ENCODE measurements at regions not wholly inside any gene's neighbourhood (a gene's known extent, or its start where the extent isn't known, plus 50 kb on each side); places are given as distances from the start of the nearest gene placed in this dataset.

DNA sequence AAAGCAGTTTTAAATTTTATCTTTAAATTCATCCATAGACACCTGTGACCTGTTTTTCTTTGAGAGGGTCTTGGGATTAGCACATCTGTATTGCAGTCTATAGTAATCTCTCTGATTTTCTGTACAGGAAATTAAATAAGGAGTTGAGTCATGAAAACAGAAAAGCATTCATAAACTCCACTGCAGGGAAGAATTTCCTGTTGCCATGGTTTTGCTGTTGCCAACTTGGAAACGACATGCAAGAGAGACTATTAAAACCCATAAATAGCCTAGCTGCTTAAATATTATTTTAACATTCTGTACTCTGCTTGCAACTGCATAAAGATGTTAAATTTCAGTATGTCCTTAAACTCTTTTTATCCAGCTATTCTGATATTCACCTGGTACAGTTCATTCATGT is 281.0 kb upstream of the RGS6 start:
- no peak for DNase-seq

DNA sequence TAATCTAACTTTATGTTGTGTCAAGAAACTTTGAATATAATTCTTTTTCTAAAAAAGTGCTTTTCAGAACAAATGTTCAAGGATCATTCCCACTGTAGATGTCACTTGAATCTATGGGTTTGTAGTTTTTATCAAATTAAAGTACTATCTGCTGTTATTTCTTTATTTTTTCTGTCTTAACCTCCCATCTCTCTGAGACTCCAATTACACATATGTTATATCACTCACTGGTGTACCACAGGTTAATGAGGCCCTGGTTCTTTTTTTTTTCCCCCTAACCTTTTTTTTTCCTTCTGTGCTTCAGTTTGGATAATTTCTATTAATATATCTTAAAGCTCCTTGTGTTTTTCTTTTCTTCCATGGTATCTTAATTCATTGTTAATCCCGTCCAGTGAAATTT is 279.9 kb upstream of the RGS6 start:
- no peak for DNase-seq

DNA sequence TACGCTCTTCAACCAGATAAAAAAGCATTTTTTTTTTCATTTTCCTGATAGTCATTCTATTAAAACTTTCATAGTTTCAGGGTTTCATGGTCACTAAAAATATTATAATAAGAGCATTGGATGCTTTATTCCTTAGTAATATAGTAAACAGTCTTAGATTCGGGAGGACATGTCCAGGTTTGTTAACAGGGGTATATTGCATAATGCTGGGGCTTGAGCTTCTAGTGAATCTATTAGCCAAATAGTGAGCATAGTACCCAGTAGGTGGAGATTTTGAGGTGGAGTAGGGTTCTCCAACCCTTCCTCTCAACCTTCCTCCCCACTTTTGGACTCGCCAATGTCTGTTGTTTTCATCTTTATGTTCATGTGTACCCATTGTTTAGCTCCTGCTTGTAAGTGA is 277.4 kb upstream of the RGS6 start:
- no peak for DNase-seq

DNA sequence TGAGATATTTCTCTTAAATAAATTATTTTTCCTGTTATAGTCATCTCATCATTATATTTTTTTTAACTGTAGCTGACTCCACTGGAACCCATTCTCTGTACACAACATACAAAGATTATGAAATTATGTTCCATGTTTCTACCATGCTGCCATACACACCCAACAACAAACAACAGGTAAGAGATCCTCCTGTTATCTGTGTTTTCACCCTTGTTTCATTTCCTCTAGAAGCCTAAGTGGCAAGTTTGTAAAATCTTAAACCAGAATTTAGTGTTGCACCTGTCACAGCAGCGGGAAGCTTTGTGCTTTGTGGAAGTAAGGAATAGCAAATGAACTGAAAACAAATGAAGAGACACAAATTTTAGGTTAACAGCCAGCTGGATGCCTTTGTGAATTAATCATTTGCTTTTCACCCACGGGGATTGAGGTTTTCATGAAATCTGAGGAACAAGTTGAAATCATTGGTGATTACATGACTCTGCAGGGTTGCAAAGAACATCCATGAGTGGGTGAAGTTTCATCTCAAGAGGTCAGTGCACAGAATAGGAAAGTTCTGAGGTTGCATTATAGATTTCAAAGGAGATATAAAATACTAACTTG is 273.9 kb upstream of the RGS6 start:
- DNase-seq = no peak

DNA sequence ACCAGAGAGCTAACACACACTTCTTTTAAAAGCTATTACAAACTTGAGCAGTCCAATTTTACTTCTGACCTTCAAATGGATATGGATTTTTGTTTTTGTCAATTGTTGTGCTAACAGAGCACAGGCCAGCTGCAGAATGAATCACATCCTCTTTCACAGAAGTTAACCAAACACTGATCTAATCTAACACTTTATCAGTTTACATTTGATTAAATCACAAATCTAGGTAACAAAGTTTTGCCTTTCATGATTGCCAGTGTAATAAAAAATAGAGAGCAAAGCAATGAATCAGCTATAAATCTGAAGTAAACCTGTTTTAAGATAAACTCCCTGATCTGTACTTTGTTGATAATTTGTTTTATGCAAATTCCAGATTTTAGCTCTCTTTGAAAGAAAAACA is 273.1 kb upstream of the RGS6 start:
- DNase-seq = no peak

GRCh38 chr14:71661441-71661840 is 270.8 kb upstream of the RGS6 start:
- DNase-seq = no peak

GRCh38 chr14:71662291-71662790 is 269.9 kb upstream of the RGS6 start:
- DNase-seq = no peak

DNA sequence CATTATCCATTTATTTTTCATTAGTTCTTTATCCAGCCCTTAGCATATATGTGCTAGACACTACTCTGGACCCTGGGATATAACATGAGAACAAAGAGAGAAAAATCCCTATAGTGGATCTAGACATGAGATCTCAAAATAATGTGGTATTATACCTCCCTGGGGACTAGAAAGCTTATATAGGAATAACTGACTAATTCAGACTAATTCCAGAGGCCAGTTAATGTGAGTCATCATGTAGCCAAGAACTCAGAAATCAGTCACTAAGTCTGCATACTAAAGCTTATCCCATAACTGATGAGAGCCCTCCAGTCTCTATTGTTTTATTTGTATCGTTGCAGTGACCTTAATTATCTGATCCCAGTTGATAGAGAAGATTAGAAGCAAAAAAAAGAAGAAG is 267.1 kb upstream of the RGS6 start:
- no peak for DNase-seq

GRCh38 chr14:71665781-71666180 is 266.4 kb upstream of the RGS6 start:
- DNase-seq = no peak

DNA sequence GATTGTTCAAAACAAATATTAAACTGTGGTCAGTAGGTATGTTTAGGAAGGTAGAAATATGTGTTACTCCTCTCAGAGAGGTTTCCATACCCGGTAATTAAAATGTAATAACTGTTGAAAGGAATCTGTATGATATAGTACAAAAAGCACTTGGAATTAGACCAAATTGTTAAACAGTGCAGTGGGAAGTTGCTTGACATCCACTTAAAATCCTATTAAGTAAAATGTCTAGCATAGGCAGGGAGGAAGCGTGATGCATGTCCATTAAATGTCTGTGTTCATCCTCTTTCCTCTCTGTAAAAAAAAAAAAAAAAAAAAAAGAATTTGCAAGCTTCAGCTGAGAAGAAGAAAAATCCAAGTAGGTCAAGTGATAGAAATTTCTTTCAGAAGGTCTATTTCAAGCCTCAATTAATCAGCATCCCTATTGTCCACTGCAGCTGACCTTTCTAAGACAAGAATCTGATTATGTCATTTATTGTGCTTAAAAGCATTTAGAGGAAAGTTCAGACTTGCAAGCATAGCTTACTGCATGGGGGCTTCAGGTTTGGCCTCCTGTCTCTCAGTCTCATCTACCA is 265.6 kb upstream of the RGS6 start:
- DNase-seq = no peak

DNA sequence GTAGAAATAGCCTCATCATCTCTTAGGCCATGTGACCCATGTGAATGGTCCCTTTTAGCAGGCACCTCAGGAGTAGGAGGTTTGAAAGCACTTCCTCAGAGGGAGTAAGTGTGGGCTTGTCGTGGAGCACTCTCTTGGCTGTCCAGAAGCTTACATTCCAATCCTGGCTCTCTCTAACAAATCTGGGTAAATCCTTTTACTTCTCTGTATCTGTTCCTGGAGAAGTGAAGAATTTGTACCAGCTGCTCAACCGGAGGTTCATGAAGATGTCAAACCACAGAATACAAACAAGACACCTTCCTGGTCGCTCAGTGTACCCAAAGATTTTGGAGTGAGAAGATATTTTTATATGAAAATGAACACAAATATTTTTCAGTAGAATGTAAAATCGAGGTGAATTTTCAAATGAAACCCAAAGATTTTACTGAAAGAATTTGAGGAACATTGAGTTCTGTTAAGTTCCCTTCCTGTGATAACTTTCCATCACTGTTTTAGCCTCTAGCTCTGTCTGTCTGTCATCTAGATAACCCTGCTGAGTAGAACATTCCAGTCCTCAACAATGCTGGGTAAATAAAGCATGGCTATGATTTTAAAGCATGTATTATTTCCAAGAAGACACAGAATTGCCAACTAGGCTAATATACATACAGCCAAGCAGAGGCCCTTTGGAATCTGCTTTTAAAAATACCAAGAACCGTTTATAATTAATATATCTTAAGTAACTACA is 263.9 kb upstream of the RGS6 start:
- DNase-seq = no peak

DNA sequence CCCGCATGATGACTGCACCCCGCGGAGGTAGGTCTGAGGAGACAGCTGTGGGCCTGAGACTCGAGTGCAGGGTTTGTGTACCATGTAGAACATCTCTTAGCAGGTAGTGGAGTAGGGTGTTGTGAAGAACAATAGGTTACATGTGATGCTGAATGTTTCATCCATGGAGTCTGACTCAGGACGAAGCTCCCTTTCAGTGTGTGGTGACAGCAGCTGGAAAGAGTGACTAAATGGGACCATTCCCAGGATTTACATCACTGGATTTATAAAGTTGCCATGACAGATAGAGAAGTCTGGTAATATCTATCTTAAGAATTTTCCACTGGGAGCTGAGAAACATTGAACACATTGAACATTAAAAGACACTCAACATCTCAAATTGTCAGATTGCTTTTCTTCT is 259.6 kb upstream of the RGS6 start:
- no peak for DNase-seq

GRCh38 chr14:71675126-71675899 is 256.9 kb upstream of the RGS6 start:
- no peak for DNase-seq

- DNase-seq = no peak
Observed at GRCh38 chr14:71675900-71676287, 256.3 kb upstream of the RGS6 start.

GRCh38 chr14:71680736-71681387 is 251.4 kb upstream of the RGS6 start:
- DNase-seq = no peak

DNA sequence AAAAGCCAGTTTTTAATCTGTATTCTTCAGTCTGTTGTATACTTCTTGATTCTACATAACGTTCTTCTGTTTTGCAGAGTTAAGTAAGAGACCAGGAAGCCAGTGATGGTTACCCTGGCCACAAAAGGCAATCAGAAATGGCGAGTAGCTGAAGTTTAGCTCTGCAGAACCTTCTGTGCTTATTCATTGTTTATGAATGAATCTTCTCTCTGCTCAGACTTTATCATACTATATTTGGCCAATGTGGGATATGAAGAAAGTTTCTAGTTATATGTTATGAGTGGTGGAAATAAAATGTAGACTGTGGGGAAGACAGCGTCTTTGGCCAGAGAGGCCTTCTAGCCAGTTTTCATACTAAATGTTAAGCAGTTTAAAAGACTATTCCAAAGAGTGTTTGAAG is 249.9 kb upstream of the RGS6 start:
- DNase-seq = no peak

- no peak for DNase-seq
Observed at GRCh38 chr14:71684323-71684722, 247.9 kb upstream of the RGS6 start.

DNA sequence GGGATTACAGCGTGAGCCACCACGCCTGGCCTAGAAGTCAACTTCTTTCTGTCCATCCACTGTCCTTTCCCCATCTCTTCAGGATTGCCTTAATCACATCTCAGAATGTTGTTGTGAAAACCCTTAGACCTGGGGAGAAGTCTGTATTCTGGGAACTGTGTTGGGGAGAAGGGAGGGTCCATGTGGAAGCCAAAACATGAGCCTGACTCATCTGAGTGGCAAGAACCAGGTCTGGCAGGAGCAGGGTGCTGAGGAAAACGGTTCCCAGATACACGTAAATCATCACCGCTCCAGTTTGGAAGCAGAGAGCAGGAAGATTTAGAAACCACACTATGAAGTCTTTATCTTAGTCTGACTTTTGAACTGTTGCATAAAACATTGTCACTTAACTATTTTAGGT is 245.6 kb upstream of the RGS6 start:
- DNase-seq = no peak

GRCh38 chr14:71687166-71687831 is 244.9 kb upstream of the RGS6 start:
- no peak for DNase-seq

DNA sequence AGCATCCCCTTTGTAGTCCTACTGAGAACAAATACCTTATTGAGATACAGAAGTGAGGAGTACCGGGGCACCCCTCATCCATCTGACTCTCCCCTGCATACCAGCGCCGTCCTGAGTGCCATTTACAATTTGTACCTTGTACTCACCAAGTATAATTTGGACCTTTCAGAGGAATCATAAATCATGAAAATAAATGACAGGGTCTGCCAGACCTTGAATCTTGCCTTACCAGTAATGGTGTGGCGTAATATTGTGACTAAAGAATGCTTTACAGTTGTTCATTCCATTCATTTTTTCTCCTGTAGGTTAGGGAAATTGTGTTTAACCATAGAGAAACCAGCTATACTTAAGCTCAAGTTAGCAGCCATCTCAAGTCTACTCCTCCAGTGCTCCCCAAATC is 243.7 kb upstream of the RGS6 start:
- no peak for DNase-seq

DNA sequence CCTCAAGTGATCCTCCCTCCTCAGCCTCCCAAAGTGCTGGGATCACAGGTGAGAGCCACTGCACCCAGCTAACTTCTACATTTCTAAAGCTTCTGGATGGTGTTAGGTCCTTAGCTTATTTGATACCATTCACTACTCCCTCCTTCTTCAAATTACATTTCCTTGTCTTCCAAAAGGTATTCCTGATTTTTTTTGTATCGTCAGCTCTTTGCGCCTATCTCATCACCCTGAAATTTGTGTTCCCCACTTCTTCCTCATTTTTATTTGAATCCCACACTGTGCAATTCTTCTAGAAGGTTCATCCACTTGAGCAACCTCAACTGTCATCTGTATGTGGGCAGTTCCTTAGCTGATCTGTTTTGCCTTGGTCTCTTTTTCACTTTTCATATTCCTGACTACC is 241.8 kb upstream of the RGS6 start:
- DNase-seq = no peak

GRCh38 chr14:71692496-71692895 is 239.7 kb upstream of the RGS6 start:
- DNase-seq = no peak

- DNase-seq = no peak
Observed at GRCh38 chr14:71693381-71693780, 238.8 kb upstream of the RGS6 start.

Data from DMS153 (cell line).